ENCODE measurements at regions not wholly inside any gene's neighbourhood (a gene's known extent, or its start where the extent isn't known, plus 50 kb on each side); places are given as distances from the start of the nearest gene placed in this dataset.

- no peak for DNase-seq
Measured at GRCh38 chr20:40536808-40537207, 152.2 kb downstream of the MAFB start.

GRCh38 chr20:40535816-40536215, 153.2 kb downstream of the MAFB start:
- DNase-seq = no peak

GRCh38 chr20:40532103-40532502, 156.9 kb downstream of the MAFB start:
- DNase-seq = no peak

GRCh38 chr20:40525351-40525750, 163.7 kb downstream of the MAFB start:
- DNase-seq = no peak

- DNase-seq = no peak
Measured at GRCh38 chr20:40524071-40524470, 165.0 kb downstream of the MAFB start.

- no peak for DNase-seq
Measured at GRCh38 chr20:40522405-40522804, 166.6 kb downstream of the MAFB start.

- no peak for DNase-seq
Measured at GRCh38 chr20:40521962-40522361, 167.1 kb downstream of the MAFB start.

GRCh38 chr20:40519918-40520317, 169.1 kb downstream of the MAFB start:
- DNase-seq = no peak

GRCh38 chr20:40512994-40513393, 176.0 kb downstream of the MAFB start:
- DNase-seq = no peak

GRCh38 chr20:40512591-40512990, 176.4 kb downstream of the MAFB start:
- no peak for DNase-seq

GRCh38 chr20:40511478-40511877, 177.6 kb downstream of the MAFB start:
- no peak for DNase-seq

GRCh38 chr20:40510622-40511021, 178.4 kb downstream of the MAFB start:
- DNase-seq = no peak

GRCh38 chr20:40508821-40509220, 180.2 kb downstream of the MAFB start:
- DNase-seq = no peak

GRCh38 chr20:40506537-40506939, 182.5 kb downstream of the MAFB start:
- no peak for DNase-seq

- no peak for DNase-seq
Measured at GRCh38 chr20:40503119-40503518, 185.9 kb downstream of the MAFB start.

- DNase-seq = no peak
Measured at GRCh38 chr20:40502576-40502975, 186.5 kb downstream of the MAFB start.

- DNase-seq = no peak
Measured at GRCh38 chr20:40499391-40499790, 189.6 kb downstream of the MAFB start.

GRCh38 chr20:40497899-40498691, 190.9 kb downstream of the MAFB start:
- no peak for DNase-seq

- no peak for DNase-seq
Measured at GRCh38 chr20:40495956-40496355, 193.1 kb downstream of the MAFB start.

GRCh38 chr20:40494248-40494647, 194.8 kb downstream of the MAFB start:
- DNase-seq = no peak

- no peak for DNase-seq
Measured at GRCh38 chr20:40493549-40493948, 195.5 kb downstream of the MAFB start.

GRCh38 chr20:40493071-40493470, 196.0 kb downstream of the MAFB start:
- no peak for DNase-seq

- DNase-seq = no peak
Measured at GRCh38 chr20:40491009-40491590, 197.9 kb downstream of the MAFB start.

- no peak for DNase-seq
Measured at GRCh38 chr20:40489886-40490285, 199.2 kb downstream of the MAFB start.

- no peak for DNase-seq
Measured at GRCh38 chr20:40488401-40488800, 200.6 kb downstream of the MAFB start.

Measured in NCI-H1417 treated with DMSO at 0.1 percent for 48 hours (cell line).